ENCODE measurements at regions not wholly inside any gene's neighbourhood (a gene's known extent, or its start where the extent isn't known, plus 50 kb on each side); places are given as distances from the start of the nearest gene placed in this dataset.

DNA sequence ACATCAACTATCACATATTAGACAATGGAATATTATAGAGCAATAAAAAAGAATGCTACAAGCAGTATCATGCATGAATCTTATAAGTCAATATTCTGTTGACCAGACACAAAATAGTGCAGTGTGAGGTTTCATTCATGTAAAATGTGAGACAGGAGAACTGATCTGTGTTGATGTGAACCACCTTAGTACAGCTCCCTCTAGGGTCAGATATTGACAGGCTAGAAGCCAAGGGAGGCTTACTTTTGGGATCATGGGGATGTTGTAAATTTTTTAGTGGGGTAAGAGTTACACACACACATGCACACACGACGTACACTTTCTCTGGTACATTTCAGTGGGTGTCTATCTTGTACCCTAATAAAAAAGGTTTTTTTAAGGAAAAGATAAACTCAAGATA lies 231.6 kb upstream of the FOXK1 start:
- TF ChIP-seq, protein P1, sequence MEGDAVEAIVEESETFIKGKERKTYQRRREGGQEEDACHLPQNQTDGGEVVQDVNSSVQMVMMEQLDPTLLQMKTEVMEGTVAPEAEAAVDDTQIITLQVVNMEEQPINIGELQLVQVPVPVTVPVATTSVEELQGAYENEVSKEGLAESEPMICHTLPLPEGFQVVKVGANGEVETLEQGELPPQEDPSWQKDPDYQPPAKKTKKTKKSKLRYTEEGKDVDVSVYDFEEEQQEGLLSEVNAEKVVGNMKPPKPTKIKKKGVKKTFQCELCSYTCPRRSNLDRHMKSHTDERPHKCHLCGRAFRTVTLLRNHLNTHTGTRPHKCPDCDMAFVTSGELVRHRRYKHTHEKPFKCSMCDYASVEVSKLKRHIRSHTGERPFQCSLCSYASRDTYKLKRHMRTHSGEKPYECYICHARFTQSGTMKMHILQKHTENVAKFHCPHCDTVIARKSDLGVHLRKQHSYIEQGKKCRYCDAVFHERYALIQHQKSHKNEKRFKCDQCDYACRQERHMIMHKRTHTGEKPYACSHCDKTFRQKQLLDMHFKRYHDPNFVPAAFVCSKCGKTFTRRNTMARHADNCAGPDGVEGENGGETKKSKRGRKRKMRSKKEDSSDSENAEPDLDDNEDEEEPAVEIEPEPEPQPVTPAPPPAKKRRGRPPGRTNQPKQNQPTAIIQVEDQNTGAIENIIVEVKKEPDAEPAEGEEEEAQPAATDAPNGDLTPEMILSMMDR (conservative IDR thresholded peaks at IDR 0.05; ENCODE audit: low read length): no peak
- TF ChIP-seq EZH2phosphoT487 (IDR thresholded peaks at IDR 0.05; ENCODE audit: borderline replicate concordance, low read depth, low read length): no peak
